Endothelial cell of umbilical vein (primary cell): ENCODE measurements at regions not wholly inside any gene's neighbourhood (a gene's known extent, or its start where the extent isn't known, plus 50 kb on each side); places are given as distances from the start of the nearest gene placed in this dataset.
"Not testable (repeated sequence)": the region's sequence is repeated elsewhere in the genome, so short reads cannot be mapped to it uniquely, and the experiment has no call there.

Source experiments
- BruUV-seq: library from RNA; stranded (reverse); fragments of 400-500 nt; replicated peaks from 2 replicates; lab custom pipeline; 2021; lab: Mats Ljungman, UMichigan
- CTCF ChIA-PET: fragments of 300-600, 350-600 bp; sonication (Branson Sonifier 250); formaldehyde crosslinking; loops from one replicate; lab custom pipeline; 2021; ENCODE audit warnings: antibody characterized with exemption, inconsistent platforms; lab: Charles Lee
- POLR2A ChIA-PET: fragments of 300-600, 350-600 bp; sonication (Branson Sonifier 250); formaldehyde crosslinking; loops from one replicate; lab custom pipeline; 2021; ENCODE audit warnings: antibody characterized with exemption, inconsistent platforms; lab: Charles Lee
- DNase-seq: peaks from one replicate; pipeline ENCODE4 v3.0.0-alpha.2; 2011; ENCODE audit warnings: low read depth, low spot score
- FAIRE-seq: peaks from 2 replicates; lab custom pipeline; 2011; peaks lifted over from hg19 to GRCh38; lab: Jason Lieb, UNC
- H2AFZ ChIP-seq: 2 replicates; pipeline ENCODE4 v1.6.0; 2012; ENCODE audit warnings: low read depth, low read length, control low read depth, inconsistent platforms
- H3K27ac ChIP-seq: 2 replicates; pipeline ENCODE4 v1.5.1; 2011; ENCODE audit warnings: low read depth, mild to moderate bottlenecking, control low read depth, low read length, moderate library complexity; ENCODE audit not compliant: insufficient read depth
- H3K27me3 ChIP-seq, 2 experiments: 2 replicates each; pipeline versions ENCODE4 v1.6.0 to v1.6.1; 2011; ENCODE audit warnings: low read length in 2 of 2, mixed read lengths in 1 of 2; ENCODE audit not compliant: control insufficient read depth in 2 of 2, insufficient read depth in 2 of 2
- H3K36me3 ChIP-seq, 2 experiments: 2 replicates in 1 of 2; 3 replicates in 1 of 2; pipeline ENCODE4 v1.5.1; 2011; ENCODE audit warnings: low read length in 2 of 2, mild to moderate bottlenecking in 1 of 2, moderate library complexity in 1 of 2; ENCODE audit not compliant: control insufficient read depth in 2 of 2, insufficient read depth in 2 of 2; ENCODE audit errors: extremely low read depth in 1 of 2
- H3K4me1 ChIP-seq: 3 replicates; pipeline ENCODE4 v1.5.1; 2011; ENCODE audit warnings: mild to moderate bottlenecking, low read length; ENCODE audit not compliant: control insufficient read depth, insufficient read depth; ENCODE audit errors: extremely low read depth
- H3K4me2 ChIP-seq: 2 replicates; pipeline ENCODE4 v1.6.1; 2011; ENCODE audit warnings: low read length, control low read depth, mixed read lengths; ENCODE audit not compliant: insufficient read depth
- H3K4me3 ChIP-seq, 3 experiments: fragments of 200-600 bp in 1 of 3; sonication (generic), shearing (Covaris generic) in 1 of 3; replicated peaks in 1 of 3; 2 replicates each; pipeline ENCODE4 v1.5.1; 2011 to 2016; ENCODE audit warnings: control low read depth in 3 of 3, low read length in 3 of 3, mild to moderate bottlenecking in 2 of 3, inconsistent platforms in 1 of 3, low read depth in 1 of 3, moderate library complexity in 1 of 3; ENCODE audit not compliant: insufficient read depth in 1 of 3
- H3K79me2 ChIP-seq: 2 replicates; pipeline ENCODE4 v1.6.0; 2012; ENCODE audit warnings: low read length, inconsistent platforms; ENCODE audit not compliant: control insufficient read depth, insufficient read depth
- H3K9ac ChIP-seq: replicated peaks from 2 replicates; pipeline ENCODE3; 2011; ENCODE audit warnings: low read length, control low read depth; ENCODE audit not compliant: insufficient read depth; ENCODE audit errors: extremely low read depth
- H3K9me1 ChIP-seq: replicated peaks from 3 replicates; pipeline ENCODE4 v1.6.0; 2011; ENCODE audit warnings: mild to moderate bottlenecking, low read length; ENCODE audit not compliant: control insufficient read depth, insufficient read depth; ENCODE audit errors: extremely low read depth
- H3K9me3 ChIP-seq: replicated peaks from 2 replicates; pipeline ENCODE4 v1.5.1; 2012; ENCODE audit warnings: low read length, inconsistent platforms; ENCODE audit not compliant: control insufficient read depth, insufficient read depth
- H4K20me1 ChIP-seq: replicated peaks from 2 replicates; pipeline ENCODE3; 2011; ENCODE audit warnings: mild to moderate bottlenecking, low read length; ENCODE audit not compliant: control insufficient read depth, insufficient read depth; ENCODE audit errors: extremely low read depth
- EZH2 ChIP-seq: IDR thresholded peaks from 2 replicates; pipeline ENCODE4 v1.6.1; 2012; ENCODE audit warnings: borderline replicate concordance, low read depth, mild to moderate bottlenecking, moderate library complexity, low read length, inconsistent platforms; ENCODE audit not compliant: severe bottlenecking
- FOS ChIP-seq: IDR thresholded peaks from 2 replicates; pipeline ENCODE4 v1.6.1; 2011; ENCODE audit warnings: mild to moderate bottlenecking, low read length, moderate library complexity, borderline replicate concordance; ENCODE audit not compliant: insufficient read depth
- GATA2 ChIP-seq: IDR thresholded peaks from 2 replicates; pipeline ENCODE4 v1.7.0; 2011; ENCODE audit warnings: low read depth, mild to moderate bottlenecking, moderate library complexity, mixed read lengths, low read length; ENCODE audit not compliant: insufficient read length, insufficient read depth
- JUN ChIP-seq: IDR thresholded peaks from 2 replicates; pipeline ENCODE4 v1.6.1; 2011; ENCODE audit warnings: borderline replicate concordance, low read depth; ENCODE audit not compliant: insufficient read length, insufficient read depth
- MYC ChIP-seq: IDR thresholded peaks from one replicate; pipeline ENCODE4 v1.6.1; 2011; ENCODE audit warnings: mild to moderate bottlenecking, low read depth, low read length
- POLR2A ChIP-seq: IDR thresholded peaks from 2 replicates; pipeline ENCODE4 v1.6.1; 2012; ENCODE audit warnings: low read depth, mild to moderate bottlenecking, control low read depth, low read length
- POLR2AphosphoS5 ChIP-seq: IDR thresholded peaks from 2 replicates; pipeline ENCODE4 v1.6.1; 2012; ENCODE audit warnings: low read depth, mild to moderate bottlenecking, control low read depth, low read length, moderate library complexity; ENCODE audit not compliant: insufficient read depth
- dilution Hi-C: fragments of 300-500 bp; cut with MboI; formaldehyde crosslinking; loops from one replicate; pipeline ENCODE4 v1.15.0; 2019; ENCODE audit warnings: low sequenced_read_pairs; ENCODE audit not compliant: extremely low pct_ligation_motif_present
- intact Hi-C: fragments of 100-400 bp; cut with micrococcal nuclease; formaldehyde crosslinking; loops from one replicate; pipeline ENCODE4 v1.10.0; 2022
- TF ChIP-seq, protein P1 (sequence below), 2 donors: IDR thresholded peaks; 1 replicate in 1 of 2; 2 replicates in 1 of 2; pipeline ENCODE4 v1.5.1; 2011; ENCODE audit warnings: low read length in 2 of 2, mild to moderate bottlenecking in 2 of 2, moderate library complexity in 2 of 2, control low read depth in 1 of 2, inconsistent platforms in 1 of 2, low read depth in 1 of 2; ENCODE audit not compliant: insufficient read depth in 1 of 2; ENCODE audit errors: extremely low read depth in 1 of 2
- TF ChIP-seq, protein P2 (sequence below): IDR thresholded peaks from 2 replicates; pipeline ENCODE4 v1.6.1; 2011; ENCODE audit not compliant: insufficient read depth, insufficient read length

DNA sequence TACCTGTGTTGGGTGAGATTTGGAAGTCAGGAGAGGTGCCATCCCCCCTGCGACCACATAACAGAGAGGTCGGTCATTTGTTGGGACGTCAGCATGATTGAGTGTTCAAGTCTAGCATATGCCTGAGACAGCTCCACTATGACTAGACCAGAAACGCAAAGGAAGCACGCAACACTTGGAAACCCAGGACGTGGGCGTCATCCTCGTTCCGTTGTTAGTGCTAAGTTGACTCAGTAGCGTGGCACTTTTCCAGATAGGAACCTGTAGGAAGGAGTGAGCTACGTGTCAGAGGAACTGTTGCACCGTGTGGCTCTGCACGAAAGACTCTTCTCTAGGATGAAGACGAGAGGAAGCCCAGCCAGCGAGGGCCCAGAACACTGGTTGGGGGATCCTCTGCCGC, 431.2 kb upstream of the AMELY start:
- peak overlapping the region; percentile 91 for H3K27ac ChIP-seq
- peak; percentile 73 for DNase-seq
- H3K79me2 ChIP-seq, H3K4me3 ChIP-seq, H4K20me1 ChIP-seq, dilution Hi-C loops, H3K27me3 ChIP-seq, BruUV-seq, H3K9me1 ChIP-seq, H3K9me3 ChIP-seq, H3K36me3 ChIP-seq, H2AFZ ChIP-seq: not testable (repeated sequence)
- peak overlapping the region; percentile 31 for H3K4me2 ChIP-seq
- ChIA-PET CTCF (interaction anchor here (0.9 kb wide), 1 partner anchor 70 kb away, joined by 7 read pairs; no protein-coding TSS in a partner anchor), POLR2A (interaction anchor here (0.6 kb wide), 1 partner anchor 300 kb away, joined by 3 read pairs; no protein-coding TSS in a partner anchor)
- FAIRE-seq: peak; percentile 99
- H3K9ac ChIP-seq: peak overlapping the region; percentile 56
- intact Hi-C loops: loop anchor here (1.0 to 10.0 kb wide), 2 partner anchors 112 to 202 kb away; no protein-coding TSS in a partner anchor
- peaks cover 47% of the 10 kb centered on the region for H3K4me1 ChIP-seq
- TF ChIP-seq POLR2A: peak; percentile 6

DNA sequence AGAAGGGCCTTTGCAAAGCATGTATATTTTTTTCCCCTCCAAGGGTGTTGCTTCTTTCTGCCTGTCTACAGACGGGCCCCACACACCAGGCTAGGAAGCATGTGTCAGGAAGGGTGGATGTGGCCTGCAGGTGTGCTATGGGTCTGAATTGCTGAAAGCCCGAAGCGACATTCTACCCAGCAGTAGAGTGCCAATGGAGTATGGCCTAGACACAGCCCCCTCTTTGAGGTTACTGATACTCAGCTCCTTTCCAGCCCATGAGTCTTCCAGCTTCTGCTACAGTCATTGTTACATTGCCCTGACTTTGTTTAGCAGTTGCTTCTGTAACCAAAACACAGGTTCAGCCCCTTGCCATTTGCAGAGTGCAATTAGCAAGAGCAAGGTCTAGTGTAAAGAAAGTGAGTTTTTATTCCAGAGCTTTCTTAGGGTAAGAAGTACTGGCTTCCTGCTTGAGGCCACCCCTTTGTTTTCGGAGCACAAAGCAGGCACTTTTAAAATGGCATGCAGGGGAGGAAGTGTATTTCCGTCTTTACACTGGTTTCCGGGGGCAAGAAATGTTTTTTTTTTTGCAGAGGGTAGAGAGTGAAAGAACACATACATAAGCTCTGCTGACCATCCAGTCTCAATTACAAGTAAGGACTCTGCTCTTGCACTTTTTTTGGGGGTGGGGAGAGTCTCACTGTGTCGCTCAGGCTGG, 428.0 kb upstream of the AMELY start:
- DNase-seq (peak; percentile 59), FAIRE-seq (peak; percentile 79)
- Histone ChIP-seq H3K79me2 (peaks cover 2% of the 10 kb centered on the region), H4K20me1 (no peaks in the 10 kb centered on the region), H3K27ac (peak overlapping the region; percentile 66), H3K9me1 (no peaks in the 10 kb centered on the region), H3K27me3 (no peaks in the 10 kb centered on the region), H3K4me2 (peak overlapping the region; percentile 55), H3K36me3 (no peaks in the 10 kb centered on the region), H2AFZ (no peak overlapping the region), H3K9me3 (no peaks in the 10 kb centered on the region), H3K9ac (peak overlapping the region; percentile 23), H3K4me1 (peaks cover 47% of the 10 kb centered on the region), H3K4me3 (peak overlapping the region in 1 of 3 experiments; percentile 23)
- intact Hi-C loops: loop anchor here (10.0 kb wide), 1 partner anchor 115 kb away; no protein-coding TSS in a partner anchor
- POLR2A ChIA-PET: no interaction called here
- TF ChIP-seq GATA2 (no peak), EZH2 (no peak), FOS (no peak), MYC (no peak), POLR2AphosphoS5 (no peak), POLR2A (no peak), JUN (no peak)
- TF ChIP-seq, protein P1, sequence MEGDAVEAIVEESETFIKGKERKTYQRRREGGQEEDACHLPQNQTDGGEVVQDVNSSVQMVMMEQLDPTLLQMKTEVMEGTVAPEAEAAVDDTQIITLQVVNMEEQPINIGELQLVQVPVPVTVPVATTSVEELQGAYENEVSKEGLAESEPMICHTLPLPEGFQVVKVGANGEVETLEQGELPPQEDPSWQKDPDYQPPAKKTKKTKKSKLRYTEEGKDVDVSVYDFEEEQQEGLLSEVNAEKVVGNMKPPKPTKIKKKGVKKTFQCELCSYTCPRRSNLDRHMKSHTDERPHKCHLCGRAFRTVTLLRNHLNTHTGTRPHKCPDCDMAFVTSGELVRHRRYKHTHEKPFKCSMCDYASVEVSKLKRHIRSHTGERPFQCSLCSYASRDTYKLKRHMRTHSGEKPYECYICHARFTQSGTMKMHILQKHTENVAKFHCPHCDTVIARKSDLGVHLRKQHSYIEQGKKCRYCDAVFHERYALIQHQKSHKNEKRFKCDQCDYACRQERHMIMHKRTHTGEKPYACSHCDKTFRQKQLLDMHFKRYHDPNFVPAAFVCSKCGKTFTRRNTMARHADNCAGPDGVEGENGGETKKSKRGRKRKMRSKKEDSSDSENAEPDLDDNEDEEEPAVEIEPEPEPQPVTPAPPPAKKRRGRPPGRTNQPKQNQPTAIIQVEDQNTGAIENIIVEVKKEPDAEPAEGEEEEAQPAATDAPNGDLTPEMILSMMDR (IDR thresholded peaks at IDR 0.05; ENCODE audit: extremely low read depth in 1 of 2, insufficient read depth in 1 of 2, low read depth in 1 of 2, low read length in 2 of 2): no peak
- TF ChIP-seq, protein P2, sequence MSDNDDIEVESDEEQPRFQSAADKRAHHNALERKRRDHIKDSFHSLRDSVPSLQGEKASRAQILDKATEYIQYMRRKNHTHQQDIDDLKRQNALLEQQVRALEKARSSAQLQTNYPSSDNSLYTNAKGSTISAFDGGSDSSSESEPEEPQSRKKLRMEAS: no peak
- CTCF ChIA-PET: interaction anchor here (1.7 kb wide), 1 partner anchor 68 kb away, joined by 6 read pairs; no protein-coding TSS in a partner anchor
- dilution Hi-C loops: no loop called here
- no TSS peak for BruUV-seq
